Inflammatory macrophage treated with lipopolysaccharide for 4 hours (primary cell): ENCODE measurements at regions not wholly inside any gene's neighbourhood (a gene's known extent, or its start where the extent isn't known, plus 50 kb on each side); places are given as distances from the start of the nearest gene placed in this dataset.

ENCODE experiments used
- DNase-seq: peaks from one replicate; pipeline ENCODE4 v3.0.0-alpha.2; 2020

- DNase-seq, result no peak
Measured at GRCh38 chrX:122440832-122441231, 743.2 kb upstream of the GRIA3 start.

- no peak for DNase-seq
Measured at GRCh38 chrX:122441451-122441850, 742.6 kb upstream of the GRIA3 start.

- DNase-seq, result no peak
Measured at GRCh38 chrX:122445466-122445865, 738.6 kb upstream of the GRIA3 start.

- DNase-seq, result no peak
Measured at GRCh38 chrX:122464341-122464740, 719.7 kb upstream of the GRIA3 start.

GRCh38 chrX:122475306-122475705 lies 708.8 kb upstream of the GRIA3 start:
- no peak for DNase-seq

GRCh38 chrX:122500556-122500955 lies 683.5 kb upstream of the GRIA3 start:
- DNase-seq, result no peak

GRCh38 chrX:122501652-122502051 lies 682.4 kb upstream of the GRIA3 start:
- DNase-seq, result no peak

- no peak for DNase-seq
Measured at GRCh38 chrX:122504026-122504425, 680.1 kb upstream of the GRIA3 start.

- no peak for DNase-seq
Measured at GRCh38 chrX:122512561-122513072, 671.5 kb upstream of the GRIA3 start.

GRCh38 chrX:122517786-122518185 lies 666.3 kb upstream of the GRIA3 start:
- DNase-seq, result no peak

- DNase-seq, result no peak
Measured at GRCh38 chrX:122545778-122546177, 638.3 kb upstream of the GRIA3 start.

- DNase-seq, result no peak
Measured at GRCh38 chrX:122546269-122546668, 637.8 kb upstream of the GRIA3 start.

GRCh38 chrX:122552286-122552800 lies 631.7 kb upstream of the GRIA3 start:
- DNase-seq, result no peak

GRCh38 chrX:122555925-122556324 lies 628.2 kb upstream of the GRIA3 start:
- no peak for DNase-seq

GRCh38 chrX:122565952-122566351 lies 618.1 kb upstream of the GRIA3 start:
- no peak for DNase-seq

- no peak for DNase-seq
Measured at GRCh38 chrX:122566401-122566800, 617.7 kb upstream of the GRIA3 start.

GRCh38 chrX:122567911-122568310 lies 616.2 kb upstream of the GRIA3 start:
- no peak for DNase-seq

GRCh38 chrX:122572461-122572860 lies 611.6 kb upstream of the GRIA3 start:
- DNase-seq, result no peak

- no peak for DNase-seq
Measured at GRCh38 chrX:122579036-122579435, 605.0 kb upstream of the GRIA3 start.

GRCh38 chrX:122579526-122579925 lies 604.6 kb upstream of the GRIA3 start:
- no peak for DNase-seq

- no peak for DNase-seq
Measured at GRCh38 chrX:122582280-122582974, 601.7 kb upstream of the GRIA3 start.

GRCh38 chrX:122582975-122583305 lies 601.1 kb upstream of the GRIA3 start:
- no peak for DNase-seq

GRCh38 chrX:122583551-122583950 lies 600.5 kb upstream of the GRIA3 start:
- DNase-seq, result no peak

GRCh38 chrX:122584981-122585380 lies 599.1 kb upstream of the GRIA3 start:
- DNase-seq, result no peak

GRCh38 chrX:122586831-122587230 lies 597.2 kb upstream of the GRIA3 start:
- DNase-seq, result no peak
